GM12891 (cell line): ENCODE measurements at regions not wholly inside any gene's neighbourhood (a gene's known extent, or its start where the extent isn't known, plus 50 kb on each side); places are given as distances from the start of the nearest gene placed in this dataset.

Experiments
- PAX5 ChIP-seq: IDR thresholded peaks from 2 replicates; pipeline ENCODE4 v1.6.1; 2011; ENCODE audit warnings: low read length, moderate library complexity, mild to moderate bottlenecking; ENCODE audit not compliant: insufficient read depth, severe bottlenecking
- POLR2A ChIP-seq: IDR thresholded peaks from 2 replicates; pipeline ENCODE4 v1.6.1; 2011; ENCODE audit warnings: low read depth, low read length, control low read depth
- POLR2AphosphoS5 ChIP-seq: IDR thresholded peaks from 2 replicates; pipeline ENCODE4 v1.6.1; 2011; ENCODE audit warnings: low read depth, low read length, control low read depth
- SPI1 ChIP-seq: IDR thresholded peaks from 2 replicates; pipeline ENCODE4 v1.6.1; 2011; ENCODE audit warnings: low read depth, low read length, control low read depth
- TAF1 ChIP-seq: IDR thresholded peaks from 2 replicates; pipeline ENCODE4 v1.6.1; 2011; ENCODE audit warnings: low read depth, low read length, control low read depth

- TF ChIP-seq POLR2A: no peak
- TF ChIP-seq POLR2AphosphoS5: no peak
- no peak for TF ChIP-seq TAF1
- TF ChIP-seq SPI1: no peak
- TF ChIP-seq PAX5: no peak
Observed at GRCh38 chr14:85752175-85752574, 222.2 kb downstream of the FLRT2 start.
